ENCODE measurements at regions not wholly inside any gene's neighbourhood (a gene's known extent, or its start where the extent isn't known, plus 50 kb on each side); places are given as distances from the start of the nearest gene placed in this dataset.

- no peak for TF ChIP-seq TAF1 (IDR thresholded peaks at IDR 0.05; ENCODE audit: low read depth)
- no peak for TF ChIP-seq TCF12 (IDR thresholded peaks at IDR 0.05; ENCODE audit: low read depth)
- no peak for TF ChIP-seq MAX (IDR thresholded peaks at IDR 0.05)
- TF ChIP-seq NFIC (IDR thresholded peaks at IDR 0.05): no peak
- no peak for TF ChIP-seq EGR1 (IDR thresholded peaks at IDR 0.05)
- TF ChIP-seq TEAD4 (IDR thresholded peaks at IDR 0.05): no peak
Observed at GRCh38 chr1:209429611-209430010, 153.9 kb upstream of the CAMK1G start.

Data from Ishikawa (cell line).